ENCODE measurements at regions not wholly inside any gene's neighbourhood (a gene's known extent, or its start where the extent isn't known, plus 50 kb on each side); places are given as distances from the start of the nearest gene placed in this dataset.

DNA sequence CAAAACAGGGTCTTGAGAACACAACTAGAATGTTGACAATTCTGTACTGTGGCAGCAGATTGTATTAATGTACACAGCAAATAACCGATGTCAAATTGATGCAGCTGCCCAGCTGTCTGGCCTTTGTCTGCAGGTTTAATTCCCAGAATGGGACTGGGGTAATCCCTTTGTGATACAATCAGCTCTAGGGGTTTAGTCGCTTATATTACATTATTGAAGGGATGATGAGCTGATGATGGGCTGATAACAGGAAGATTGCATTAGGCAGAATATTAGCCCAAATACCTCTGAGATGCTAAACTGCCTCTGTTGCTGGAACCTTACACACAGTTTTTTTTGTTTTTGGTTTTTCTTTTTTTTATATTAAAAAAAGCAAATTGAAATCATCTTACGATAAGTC, 265.0 kb downstream of the RBM26 start:
- Histone ChIP-seq H2BK12ac (ENCODE audit: low read length) (no peak overlapping the region), H4K8ac (ENCODE audit: low read depth, low read length) (no peak overlapping the region), H3K14ac (ENCODE audit: low read length) (no peak overlapping the region), H3K27me3 (ENCODE audit: control insufficient read depth in 3 of 3, insufficient read depth in 3 of 3, low read depth in 1 of 3, low read length in 3 of 3) (no peaks in the 10 kb centered on the region), H3K18ac (ENCODE audit: low read length) (no peak overlapping the region), H3K79me1 (ENCODE audit: low read depth, low read length) (no peaks in the 10 kb centered on the region), H3K23ac (ENCODE audit: low read depth, low read length, poor library complexity) (no peak overlapping the region), H3K4me3 (ENCODE audit: low read length in 2 of 2) (no peak overlapping the region), H3K4me1 (ENCODE audit: control insufficient read depth in 2 of 2, insufficient read depth in 1 of 2, low read depth in 1 of 2, low read length in 2 of 2) (no peaks in the 10 kb centered on the region), H3K4ac (ENCODE audit: low read length) (no peak overlapping the region), H2BK120ac (ENCODE audit: low read depth, low read length) (no peak overlapping the region), H3K36me3 (replicated peaks in 1 of 2; ENCODE audit: control insufficient read depth in 2 of 2, insufficient read depth in 2 of 2, low read length in 2 of 2) (no peaks in the 10 kb centered on the region), H2BK15ac (ENCODE audit: low read length) (no peak overlapping the region), H2AFZ (ENCODE audit: low read length) (no peak overlapping the region), H4K91ac (ENCODE audit: low read depth, low read length, poor library complexity) (no peak overlapping the region), H2AK5ac (ENCODE audit: low read depth, low read length) (no peak overlapping the region), H3K4me2 (ENCODE audit: insufficient read depth, low read length, poor library complexity, severe bottlenecking) (no peak overlapping the region), H3K9ac (ENCODE audit: low read depth, low read length, poor library complexity) (no peak overlapping the region), H2BK5ac (ENCODE audit: low read length) (no peak overlapping the region), H3K9me3 (replicated peaks in 1 of 2; ENCODE audit: control insufficient read depth in 2 of 2, insufficient read depth in 1 of 2, low read depth in 1 of 2, low read length in 2 of 2) (no peaks in the 10 kb centered on the region), H3K27ac (replicated peaks; ENCODE audit: low read length) (no peak overlapping the region)
- WGBS, 2 donors (ENCODE audit: extremely low coverage in 2 of 2, insufficient read length in 2 of 2, insufficient replicate concordance in 1 of 2): no CpG with 5 or more reads among the region's 3 CpGs
- no peak for DNase-seq (ENCODE audit: low spot score)

DNA sequence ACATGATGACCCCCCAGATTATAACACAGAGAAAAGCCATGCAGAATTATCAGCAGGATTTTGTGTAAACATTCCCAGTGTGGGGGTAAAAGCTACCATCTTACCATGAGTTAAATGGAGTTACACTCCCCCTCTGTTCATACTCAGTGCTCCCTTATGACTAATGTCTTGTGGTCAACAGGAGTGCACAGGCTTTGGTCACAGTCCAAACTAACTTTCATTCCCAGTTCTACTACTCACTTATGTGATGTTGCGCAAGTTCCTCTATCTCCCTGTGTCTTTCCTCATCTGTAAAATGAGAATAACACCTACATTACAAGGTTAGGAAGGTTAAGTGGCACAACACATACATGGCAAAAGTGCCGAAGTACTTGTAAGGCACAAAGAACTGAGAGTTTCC, 277.9 kb downstream of the RBM26 start:
- Histone ChIP-seq H3K14ac (ENCODE audit: low read length) (no peak overlapping the region), H2AK5ac (ENCODE audit: low read depth, low read length) (no peak overlapping the region), H2BK15ac (ENCODE audit: low read length) (no peak overlapping the region), H3K18ac (ENCODE audit: low read length) (no peak overlapping the region), H2AFZ (ENCODE audit: low read length) (no peak overlapping the region), H2BK120ac (ENCODE audit: low read depth, low read length) (no peak overlapping the region), H3K9ac (ENCODE audit: low read depth, low read length, poor library complexity) (no peak overlapping the region), H3K79me1 (ENCODE audit: low read depth, low read length) (no peaks in the 10 kb centered on the region), H3K4me1 (ENCODE audit: control insufficient read depth in 2 of 2, insufficient read depth in 1 of 2, low read depth in 1 of 2, low read length in 2 of 2) (no peaks in the 10 kb centered on the region), H4K91ac (ENCODE audit: low read depth, low read length, poor library complexity) (no peak overlapping the region), H3K4me2 (ENCODE audit: insufficient read depth, low read length, poor library complexity, severe bottlenecking) (no peak overlapping the region), H3K9me3 (replicated peaks in 1 of 2; ENCODE audit: control insufficient read depth in 2 of 2, insufficient read depth in 1 of 2, low read depth in 1 of 2, low read length in 2 of 2) (no peaks in the 10 kb centered on the region), H3K27me3 (ENCODE audit: control insufficient read depth in 3 of 3, insufficient read depth in 3 of 3, low read depth in 1 of 3, low read length in 3 of 3) (no peaks in the 10 kb centered on the region), H3K36me3 (replicated peaks in 1 of 2; ENCODE audit: control insufficient read depth in 2 of 2, insufficient read depth in 2 of 2, low read length in 2 of 2) (no peaks in the 10 kb centered on the region), H3K4me3 (ENCODE audit: low read length in 2 of 2) (no peak overlapping the region), H2BK12ac (ENCODE audit: low read length) (no peak overlapping the region), H3K27ac (replicated peaks; ENCODE audit: low read length) (no peak overlapping the region), H2BK5ac (ENCODE audit: low read length) (no peak overlapping the region), H3K23ac (ENCODE audit: low read depth, low read length, poor library complexity) (no peak overlapping the region), H3K4ac (ENCODE audit: low read length) (no peak overlapping the region), H4K8ac (ENCODE audit: low read depth, low read length) (no peak overlapping the region)
- DNase-seq (ENCODE audit: low spot score): no peak
- no CpG with 5 or more reads among the region's 2 CpGs for WGBS, 2 donors (ENCODE audit: extremely low coverage in 2 of 2, insufficient read length in 2 of 2, insufficient replicate concordance in 1 of 2)

GRCh38 chr13:79126706-79127105, 279.3 kb downstream of the RBM26 start:
- Histone ChIP-seq H3K79me1 (ENCODE audit: low read depth, low read length) (no peaks in the 10 kb centered on the region), H3K9me3 (replicated peaks in 1 of 2; ENCODE audit: control insufficient read depth in 2 of 2, insufficient read depth in 1 of 2, low read depth in 1 of 2, low read length in 2 of 2) (no peaks in the 10 kb centered on the region), H2BK5ac (ENCODE audit: low read length) (no peak overlapping the region), H3K4me3 (ENCODE audit: low read length in 2 of 2) (no peak overlapping the region), H3K18ac (ENCODE audit: low read length) (no peak overlapping the region), H3K27me3 (ENCODE audit: control insufficient read depth in 3 of 3, insufficient read depth in 3 of 3, low read depth in 1 of 3, low read length in 3 of 3) (no peaks in the 10 kb centered on the region), H4K8ac (ENCODE audit: low read depth, low read length) (no peak overlapping the region), H3K27ac (replicated peaks; ENCODE audit: low read length) (no peak overlapping the region), H3K4me1 (ENCODE audit: control insufficient read depth in 2 of 2, insufficient read depth in 1 of 2, low read depth in 1 of 2, low read length in 2 of 2) (peaks cover 0 to 2% of the 10 kb centered on the region in 2 donors), H2AFZ (ENCODE audit: low read length) (no peak overlapping the region), H3K4me2 (ENCODE audit: insufficient read depth, low read length, poor library complexity, severe bottlenecking) (no peak overlapping the region), H3K4ac (ENCODE audit: low read length) (no peak overlapping the region), H3K9ac (ENCODE audit: low read depth, low read length, poor library complexity) (no peak overlapping the region), H2BK120ac (ENCODE audit: low read depth, low read length) (no peak overlapping the region), H2BK12ac (ENCODE audit: low read length) (no peak overlapping the region), H3K36me3 (replicated peaks in 1 of 2; ENCODE audit: control insufficient read depth in 2 of 2, insufficient read depth in 2 of 2, low read length in 2 of 2) (no peaks in the 10 kb centered on the region), H3K23ac (ENCODE audit: low read depth, low read length, poor library complexity) (no peak overlapping the region), H2BK15ac (ENCODE audit: low read length) (no peak overlapping the region), H3K14ac (ENCODE audit: low read length) (no peak overlapping the region), H4K91ac (ENCODE audit: low read depth, low read length, poor library complexity) (no peak overlapping the region), H2AK5ac (ENCODE audit: low read depth, low read length) (no peak overlapping the region)
- WGBS, 2 donors (ENCODE audit: extremely low coverage in 2 of 2, insufficient read length in 2 of 2, insufficient replicate concordance in 1 of 2): no CpG with 5 or more reads among the region's 1 CpG
- no peak for DNase-seq (ENCODE audit: low spot score)

- Histone ChIP-seq H3K36me3 (replicated peaks in 1 of 2; ENCODE audit: control insufficient read depth in 2 of 2, insufficient read depth in 2 of 2, low read length in 2 of 2) (no peaks in the 10 kb centered on the region), H3K27ac (replicated peaks; ENCODE audit: low read length) (no peak overlapping the region), H2AK5ac (ENCODE audit: low read depth, low read length) (no peak overlapping the region), H4K8ac (ENCODE audit: low read depth, low read length) (no peak overlapping the region), H2BK5ac (ENCODE audit: low read length) (no peak overlapping the region), H3K4me3 (ENCODE audit: low read length in 2 of 2) (no peak overlapping the region), H3K9ac (ENCODE audit: low read depth, low read length, poor library complexity) (no peak overlapping the region), H2AFZ (ENCODE audit: low read length) (no peak overlapping the region), H3K4ac (ENCODE audit: low read length) (no peak overlapping the region), H3K18ac (ENCODE audit: low read length) (no peak overlapping the region), H4K91ac (ENCODE audit: low read depth, low read length, poor library complexity) (no peak overlapping the region), H3K79me1 (ENCODE audit: low read depth, low read length) (no peaks in the 10 kb centered on the region), H2BK12ac (ENCODE audit: low read length) (no peak overlapping the region), H3K27me3 (ENCODE audit: control insufficient read depth in 3 of 3, insufficient read depth in 3 of 3, low read depth in 1 of 3, low read length in 3 of 3) (no peaks in the 10 kb centered on the region), H3K23ac (ENCODE audit: low read depth, low read length, poor library complexity) (no peak overlapping the region), H2BK15ac (ENCODE audit: low read length) (no peak overlapping the region), H3K14ac (ENCODE audit: low read length) (no peak overlapping the region), H3K4me2 (ENCODE audit: insufficient read depth, low read length, poor library complexity, severe bottlenecking) (no peak overlapping the region), H2BK120ac (ENCODE audit: low read depth, low read length) (no peak overlapping the region), H3K9me3 (replicated peaks in 1 of 2; ENCODE audit: control insufficient read depth in 2 of 2, insufficient read depth in 1 of 2, low read depth in 1 of 2, low read length in 2 of 2) (no peaks in the 10 kb centered on the region), H3K4me1 (ENCODE audit: control insufficient read depth in 2 of 2, insufficient read depth in 1 of 2, low read depth in 1 of 2, low read length in 2 of 2) (peaks cover 0 to 6% of the 10 kb centered on the region in 2 donors)
- WGBS, 2 donors (ENCODE audit: extremely low coverage in 2 of 2, insufficient read length in 2 of 2, insufficient replicate concordance in 1 of 2): no CpG with 5 or more reads among the region's 2 CpGs
- DNase-seq (ENCODE audit: low spot score): no peak
Measured at GRCh38 chr13:79124183-79124582, 281.9 kb downstream of the RBM26 start.
